ENCODE measurements at regions not wholly inside any gene's neighbourhood (a gene's known extent, or its start where the extent isn't known, plus 50 kb on each side); places are given as distances from the start of the nearest gene placed in this dataset.
"Not testable (repeated sequence)": the region's sequence is repeated elsewhere in the genome, so short reads cannot be mapped to it uniquely, and the experiment has no call there.

GRCh38 chr7:81420526-81421226 lies 349.2 kb downstream of the HGF start:
- no peak for DNase-seq

DNA sequence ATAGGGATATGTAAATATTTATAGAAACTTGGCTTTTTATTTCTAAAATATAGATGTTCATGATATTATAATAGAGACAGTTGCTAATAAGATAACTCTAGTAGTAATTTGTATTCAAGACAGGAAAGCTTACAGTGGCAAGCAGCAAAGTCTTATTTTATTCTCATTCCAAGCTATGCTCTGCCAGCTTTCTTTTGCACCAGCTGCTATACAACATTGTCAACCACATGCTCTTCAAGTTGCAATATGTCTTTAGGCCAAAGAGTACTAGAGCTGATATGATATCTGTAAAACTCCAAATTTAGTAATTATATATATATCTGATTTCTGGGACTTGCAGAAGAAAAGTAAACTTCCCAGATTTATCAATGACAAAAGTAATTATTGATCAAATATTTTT lies 350.1 kb downstream of the HGF start:
- no peak for DNase-seq

DNA sequence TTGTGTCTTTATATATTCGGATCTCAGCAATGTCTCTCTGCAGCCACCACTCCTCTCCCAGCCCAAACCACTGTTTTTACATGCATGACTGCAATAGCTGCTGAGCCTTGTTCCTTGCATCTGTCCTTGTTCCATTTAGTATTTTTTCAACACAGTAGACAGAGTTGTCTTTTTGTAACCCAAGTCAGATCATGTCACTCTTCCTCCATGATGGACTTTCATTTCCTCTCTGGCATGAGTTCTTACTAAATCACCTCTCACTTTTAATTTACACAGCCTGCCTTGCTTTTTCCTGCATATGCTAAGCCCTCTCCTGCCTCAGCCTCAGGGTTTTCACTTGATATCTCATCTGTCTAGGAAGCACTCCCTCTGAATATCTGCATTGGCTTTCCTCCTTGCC lies 353.2 kb downstream of the HGF start:
- no peak for DNase-seq

DNA sequence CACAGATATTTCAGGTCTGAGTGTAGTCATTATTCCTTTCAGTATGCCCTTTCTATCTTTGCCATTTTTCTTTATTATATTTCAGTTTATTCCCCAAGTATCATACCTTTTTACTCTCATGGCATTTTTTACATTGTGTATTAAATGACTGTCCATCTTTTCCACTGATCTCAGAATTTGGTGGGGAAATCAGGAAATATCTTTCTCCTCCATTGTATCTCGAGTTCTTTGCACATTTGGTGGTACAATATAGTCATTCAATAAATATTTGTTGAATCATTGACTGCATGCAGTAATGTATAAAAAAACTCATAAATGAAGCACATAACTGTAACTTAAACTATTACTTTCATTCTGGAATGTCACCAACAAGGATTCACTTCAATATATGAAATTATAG lies 354.7 kb downstream of the HGF start:
- DNase-seq, result no peak

GRCh38 chr7:81414411-81414810 lies 355.4 kb downstream of the HGF start:
- DNase-seq, result no peak

- no peak for DNase-seq
Measured at GRCh38 chr7:81410471-81411117, 359.3 kb downstream of the HGF start.

DNA sequence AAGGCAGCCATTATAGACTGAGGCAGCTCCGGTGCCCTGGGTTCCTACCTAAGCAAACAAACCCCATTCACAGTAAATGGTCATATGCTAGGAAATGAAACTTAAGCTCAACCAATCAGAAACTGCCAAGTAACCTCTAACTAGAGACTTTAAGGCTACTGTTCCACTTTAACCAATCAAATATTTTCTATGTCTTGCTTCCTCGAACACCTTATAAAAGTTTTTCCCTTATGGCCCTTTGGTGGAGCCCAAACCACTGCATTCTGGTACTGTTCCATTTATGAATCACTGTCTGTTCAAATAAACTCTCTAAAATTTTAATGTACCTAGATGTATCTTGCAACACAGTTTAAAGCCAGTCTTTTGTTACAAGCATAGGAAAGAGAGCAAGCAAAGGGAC lies 361.1 kb downstream of the HGF start:
- DNase-seq, result no peak

DNA sequence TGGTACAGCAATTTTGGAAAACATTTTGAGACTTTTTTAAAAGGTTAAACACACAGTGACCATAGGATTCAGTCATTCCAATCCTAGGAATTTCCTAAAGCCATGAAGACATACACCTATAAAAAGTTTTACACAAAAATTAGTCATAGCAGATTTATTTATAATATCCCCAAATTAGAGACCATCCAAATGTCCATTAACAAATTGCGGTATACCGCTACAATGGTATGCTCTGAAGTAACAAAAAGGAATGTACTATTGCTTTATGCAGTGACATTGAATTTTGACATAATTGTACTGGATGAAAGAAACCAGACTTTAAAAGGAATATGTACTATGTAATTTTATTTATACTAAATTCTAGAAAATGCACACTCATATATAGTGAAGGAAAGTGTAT lies 362.8 kb downstream of the HGF start:
- DNase-seq, result no peak

- no peak for DNase-seq
Measured at GRCh38 chr7:81404669-81405068, 365.2 kb downstream of the HGF start.

- no peak for DNase-seq
Measured at GRCh38 chr7:81402227-81402626, 367.6 kb downstream of the HGF start.

DNA sequence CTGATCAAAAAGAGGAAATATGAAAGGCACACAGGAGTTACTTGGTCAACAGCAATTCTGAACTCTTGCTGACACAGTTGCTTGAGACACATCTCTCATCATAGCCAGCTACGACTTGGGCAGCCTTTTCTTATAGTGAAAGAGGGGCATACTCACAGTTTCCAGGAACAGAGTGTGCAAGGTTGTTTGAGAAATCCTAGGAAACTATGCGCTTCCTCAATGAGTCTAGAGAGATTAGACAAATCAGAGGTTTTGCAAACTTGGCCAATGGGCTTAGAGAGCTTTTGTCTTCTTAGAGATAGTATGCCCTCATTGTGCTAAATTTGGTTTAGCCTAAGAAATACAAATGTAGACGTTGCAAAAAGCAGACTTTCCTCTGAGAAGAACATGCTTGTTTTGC lies 370.4 kb downstream of the HGF start:
- no peak for DNase-seq

GRCh38 chr7:81394029-81394428 lies 375.8 kb downstream of the HGF start:
- DNase-seq, result no peak

GRCh38 chr7:81393018-81393417 lies 376.8 kb downstream of the HGF start:
- no peak for DNase-seq

- no peak for DNase-seq
Measured at GRCh38 chr7:81385370-81385769, 384.5 kb downstream of the HGF start.

- no peak for DNase-seq
Measured at GRCh38 chr7:81383846-81384245, 386.0 kb downstream of the HGF start.

DNA sequence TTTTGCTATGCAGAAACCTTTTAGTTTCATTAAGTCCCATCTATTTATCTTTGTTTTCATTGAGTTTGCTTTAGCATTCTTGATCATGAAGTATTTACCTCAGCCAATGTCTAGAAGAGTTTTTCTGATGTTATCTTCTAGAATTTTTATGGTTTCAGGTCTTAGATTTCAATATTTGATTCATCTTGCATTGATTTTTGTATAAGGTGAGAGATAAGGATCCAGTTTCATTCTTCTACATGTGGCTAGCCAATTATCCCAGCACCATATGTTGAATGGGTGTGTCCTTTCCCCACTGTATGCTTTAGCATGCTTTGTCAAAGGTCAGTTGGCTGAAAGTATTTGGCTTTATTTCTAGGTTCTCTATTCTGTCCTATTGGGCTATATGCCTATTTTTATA lies 395.2 kb downstream of the HGF start:
- DNase-seq, result not testable (repeated sequence)

GRCh38 chr7:81370822-81371221 lies 399.0 kb downstream of the HGF start:
- DNase-seq, result no peak

DNA sequence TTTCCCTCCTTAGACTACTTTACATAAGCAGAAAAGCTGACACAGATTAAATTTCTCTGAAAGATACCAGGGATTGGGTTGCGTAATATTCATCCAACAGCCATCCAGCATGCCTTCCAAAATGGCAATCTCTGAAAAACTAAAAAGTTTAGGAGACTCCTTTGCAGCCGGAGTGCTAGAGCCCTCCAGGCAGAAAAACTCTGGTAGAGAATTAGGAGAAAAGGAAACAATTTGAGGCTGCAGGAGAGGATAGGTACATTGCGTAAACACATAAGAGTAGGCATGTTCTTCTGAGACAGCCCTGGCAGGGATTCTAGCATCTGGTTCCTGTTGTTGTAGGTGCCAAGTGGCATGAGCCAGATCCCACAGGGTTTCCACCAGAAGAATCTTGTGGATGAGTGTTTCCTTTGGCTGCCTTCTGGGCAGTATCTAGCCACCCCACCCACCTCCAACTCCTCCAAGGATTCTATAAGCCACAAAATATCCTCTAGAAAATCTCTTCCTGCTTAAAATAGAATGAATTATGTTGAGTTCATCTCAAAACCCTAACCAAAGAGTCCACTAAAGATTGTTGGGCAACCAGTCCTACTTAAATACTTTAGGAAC lies 402.4 kb downstream of the HGF start:
- no peak for DNase-seq

- DNase-seq, result no peak
Measured at GRCh38 chr7:81366546-81366945, 403.3 kb downstream of the HGF start.

DNA sequence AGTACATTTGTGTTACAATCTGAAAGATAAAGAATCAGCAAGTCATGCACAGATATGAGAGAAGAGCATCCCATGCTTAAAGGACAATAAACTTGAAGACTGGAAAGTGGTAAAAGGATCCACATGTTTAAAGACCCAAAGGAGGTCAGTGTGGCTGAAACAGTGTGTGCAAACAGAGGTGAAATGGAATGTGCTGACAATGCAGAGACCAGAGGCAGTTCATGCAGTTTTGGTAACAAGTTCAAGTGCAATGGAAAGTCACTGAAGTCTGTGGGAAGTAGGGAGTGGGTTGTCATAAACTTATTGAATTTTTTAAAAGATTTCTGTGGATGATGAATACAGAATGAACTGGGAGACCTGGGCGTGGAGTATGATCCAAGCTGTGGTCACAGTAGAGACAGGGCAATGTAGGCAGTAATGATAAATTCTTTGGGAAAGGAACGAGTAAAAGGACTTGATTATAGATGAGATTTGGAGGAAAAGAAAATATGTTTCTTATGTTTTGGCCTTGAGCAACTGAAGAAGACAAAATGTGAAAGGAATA lies 408.0 kb downstream of the HGF start:
- no peak for DNase-seq

DNA sequence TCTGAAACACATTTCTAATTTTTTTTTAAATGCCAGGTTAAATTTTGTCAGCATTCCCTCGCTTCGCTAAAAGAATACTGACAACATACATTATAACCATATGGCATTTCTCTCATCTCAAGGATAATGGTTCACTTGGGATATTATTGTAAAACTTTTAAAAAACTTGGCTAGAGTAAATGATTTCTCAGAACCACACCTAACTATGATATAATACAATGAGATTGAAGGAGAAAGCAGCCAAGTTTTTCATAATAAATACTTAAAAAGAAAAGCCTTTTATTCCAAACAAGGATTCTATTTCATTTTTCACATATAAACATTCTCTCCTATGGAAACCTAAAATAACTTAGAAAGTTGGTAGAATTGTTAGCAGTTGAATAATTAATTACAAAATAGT lies 413.9 kb downstream of the HGF start:
- no peak for DNase-seq

DNA sequence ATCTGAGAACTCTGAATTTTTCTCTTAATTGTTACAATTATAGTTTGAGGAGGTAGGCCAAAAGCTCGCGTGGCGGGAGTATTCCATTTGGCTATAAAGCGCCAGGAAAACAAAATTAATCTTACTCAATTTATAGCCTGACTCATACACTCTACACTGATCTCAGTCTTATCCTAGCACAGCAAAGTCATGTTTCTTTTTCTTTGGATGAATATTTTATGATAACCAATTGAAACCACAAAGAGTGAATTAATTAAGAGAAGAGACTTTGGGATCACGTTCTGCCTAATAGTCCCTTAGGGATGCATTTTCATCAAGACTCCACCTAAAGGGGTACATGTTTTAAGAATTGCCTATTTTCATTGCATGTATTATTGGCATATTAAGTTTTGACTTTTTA lies 420.8 kb downstream of the HGF start:
- no peak for DNase-seq

- DNase-seq, result no peak
Measured at GRCh38 chr7:81339946-81340345, 421.1 kb upstream of the SEMA3C start.

GRCh38 chr7:81333536-81333935 lies 414.7 kb upstream of the SEMA3C start:
- DNase-seq, result no peak
